Ishikawa (cell line): ENCODE measurements at regions not wholly inside any gene's neighbourhood (a gene's known extent, or its start where the extent isn't known, plus 50 kb on each side); places are given as distances from the start of the nearest gene placed in this dataset.
A peak's percentile ranks its signal among the peaks of the same experiment; 100 is the strongest.

Experiments
- CEBPB ChIP-seq: IDR thresholded peaks from 2 replicates; pipeline ENCODE4 v1.6.1; 2012
- CREB1 ChIP-seq: IDR thresholded peaks from 2 replicates; pipeline ENCODE4 v1.6.1; 2012; ENCODE audit warnings: low read depth
- EGR1 ChIP-seq: IDR thresholded peaks from 2 replicates; pipeline ENCODE4 v1.6.1; 2012
- EP300 ChIP-seq: IDR thresholded peaks from 2 replicates; pipeline ENCODE4 v1.6.1; 2012; ENCODE audit warnings: borderline replicate concordance
- FOXM1 ChIP-seq: IDR thresholded peaks from 2 replicates; pipeline ENCODE4 v1.6.1; 2012; ENCODE audit warnings: low read depth, borderline replicate concordance
- MAX ChIP-seq: IDR thresholded peaks from 2 replicates; pipeline ENCODE4 v1.6.1; 2012
- NFIC ChIP-seq: IDR thresholded peaks from 2 replicates; pipeline ENCODE4 v1.6.1; 2012
- RAD21 ChIP-seq: IDR thresholded peaks from 2 replicates; pipeline ENCODE4 v1.6.1; 2012; ENCODE audit warnings: low read depth
- REST ChIP-seq: IDR thresholded peaks from 2 replicates; pipeline ENCODE4 v1.6.1; 2012; ENCODE audit warnings: low read depth, mild to moderate bottlenecking
- TAF1 ChIP-seq: IDR thresholded peaks from 2 replicates; pipeline ENCODE4 v1.6.1; 2012; ENCODE audit warnings: low read depth, mild to moderate bottlenecking
- TCF12 ChIP-seq: IDR thresholded peaks from 2 replicates; pipeline ENCODE4 v1.6.1; 2012; ENCODE audit warnings: low read depth
- TEAD4 ChIP-seq: IDR thresholded peaks from 2 replicates; pipeline ENCODE4 v1.6.1; 2012
- YY1 ChIP-seq: IDR thresholded peaks from 2 replicates; pipeline ENCODE4 v1.6.1; 2012; ENCODE audit warnings: low read depth
- ZBTB7A ChIP-seq: IDR thresholded peaks from 2 replicates; pipeline ENCODE4 v1.6.1; 2012; ENCODE audit warnings: low read depth
- TF ChIP-seq, protein P1 (sequence below): IDR thresholded peaks from 2 replicates; pipeline ENCODE4 v1.6.1; 2012

DNA sequence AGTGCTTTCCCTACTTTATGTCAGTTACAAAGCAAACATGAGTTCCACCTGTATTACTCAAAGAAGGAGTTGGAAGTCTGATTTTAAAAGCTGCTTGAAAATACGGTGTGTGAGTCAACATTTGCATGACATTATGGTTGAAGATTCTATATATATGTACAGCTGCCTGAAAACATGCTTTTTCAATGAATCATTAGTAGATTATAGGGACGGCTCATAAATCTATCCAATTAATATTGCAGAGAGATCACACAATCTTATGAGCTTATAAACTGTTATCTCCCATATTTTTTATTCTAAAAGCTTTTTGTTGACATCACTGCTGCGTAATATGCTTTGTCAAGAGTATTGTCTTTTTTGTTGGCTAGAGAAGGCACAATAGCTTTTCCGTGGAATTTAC, 873.8 kb downstream of the SLITRK6 start:
- no peak for TF ChIP-seq EP300
- no peak for TF ChIP-seq TAF1

DNA sequence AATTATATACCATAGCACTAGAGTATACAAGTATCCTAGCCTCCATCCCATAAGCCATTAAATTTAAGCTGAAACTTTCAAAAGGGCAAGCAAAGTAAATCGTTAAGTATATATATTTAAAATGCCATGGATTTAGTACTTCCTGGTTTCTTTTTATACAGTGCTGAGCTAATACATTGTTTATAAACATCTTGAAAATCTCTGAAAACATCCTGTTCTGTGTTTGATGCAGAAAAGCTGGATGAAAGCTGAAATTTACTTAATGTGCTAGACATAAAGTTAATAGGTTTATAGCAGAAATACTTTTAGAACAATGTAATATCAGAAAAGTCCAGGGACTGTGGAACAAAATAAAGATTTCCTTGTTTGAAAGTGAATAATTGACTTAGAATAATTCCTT, 875.4 kb downstream of the SLITRK6 start:
- TF ChIP-seq EGR1 = no peak
- TF ChIP-seq ZBTB7A = no peak
- no peak for TF ChIP-seq TAF1
- no peak for TF ChIP-seq REST
- no peak for TF ChIP-seq CEBPB
- no peak for TF ChIP-seq YY1
- no peak for TF ChIP-seq TEAD4
- no peak for TF ChIP-seq RAD21
- no peak for TF ChIP-seq NFIC
- TF ChIP-seq EP300 = no peak
- TF ChIP-seq CREB1 = no peak

- TF ChIP-seq RAD21 (peak; percentile 55), EGR1 (no peak)
- TF ChIP-seq, protein P1, sequence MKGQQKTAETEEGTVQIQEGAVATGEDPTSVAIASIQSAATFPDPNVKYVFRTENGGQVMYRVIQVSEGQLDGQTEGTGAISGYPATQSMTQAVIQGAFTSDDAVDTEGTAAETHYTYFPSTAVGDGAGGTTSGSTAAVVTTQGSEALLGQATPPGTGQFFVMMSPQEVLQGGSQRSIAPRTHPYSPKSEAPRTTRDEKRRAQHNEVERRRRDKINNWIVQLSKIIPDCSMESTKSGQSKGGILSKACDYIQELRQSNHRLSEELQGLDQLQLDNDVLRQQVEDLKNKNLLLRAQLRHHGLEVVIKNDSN = no peak
These were observed 881.9 kb downstream of the SLITRK6 start for GRCh38 chr13:84917252-84917878.

GRCh38 chr13:84912720-84913119, 886.5 kb downstream of the SLITRK6 start:
- TF ChIP-seq TEAD4 (no peak), ZBTB7A (no peak), TAF1 (no peak), MAX (no peak), REST (no peak), EP300 (no peak), NFIC (no peak), TCF12 (no peak), RAD21 (no peak), FOXM1 (no peak), CEBPB (no peak), EGR1 (no peak), CREB1 (no peak), YY1 (no peak)
- TF ChIP-seq, protein P1 = no peak

DNA sequence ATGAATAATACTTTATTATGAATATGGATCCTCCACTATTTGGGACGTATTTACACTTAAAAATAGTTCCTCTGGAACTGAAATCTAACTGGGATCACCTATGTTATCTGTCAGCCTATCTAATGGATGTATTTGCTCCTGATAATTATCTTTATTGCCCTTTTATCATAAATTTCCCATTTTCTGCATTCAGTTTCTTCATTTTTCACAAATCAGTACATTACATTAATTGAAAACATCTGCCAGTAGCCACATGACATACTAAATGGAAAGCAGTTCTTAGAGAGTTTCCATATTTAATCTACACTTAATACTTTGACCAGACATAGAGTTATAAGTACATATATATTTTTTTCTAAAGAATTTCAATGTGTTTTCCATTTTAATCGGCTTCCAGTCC, 888.8 kb downstream of the SLITRK6 start:
- TF ChIP-seq TEAD4 (no peak), TCF12 (no peak), NFIC (no peak)

GRCh38 chr13:84903391-84903790, 895.8 kb downstream of the SLITRK6 start:
- TF ChIP-seq TAF1 (no peak), NFIC (no peak), RAD21 (no peak), REST (no peak), ZBTB7A (no peak), MAX (no peak), CEBPB (no peak), YY1 (no peak), EP300 (no peak), FOXM1 (no peak), EGR1 (no peak), TCF12 (no peak)
- TF ChIP-seq, protein P1 = no peak
